K562 (cell line): ENCODE measurements at regions not wholly inside any gene's neighbourhood (a gene's known extent, or its start where the extent isn't known, plus 50 kb on each side); places are given as distances from the start of the nearest gene placed in this dataset.

Experiments used
- ATAC-seq: fragments of 200-7000 bp; cut with Tn5 transposase; 3 replicates; pipeline ENCODE4 v1.9.1; 2020; ENCODE audit warnings: moderate library complexity
- BruUV-seq: library from RNA; stranded (reverse); fragments of 400-500 nt; replicated peaks from 2 replicates; lab custom pipeline; 2021; lab: Mats Ljungman, UMichigan
- CTCF ChIA-PET: fragments of 300-600 bp; formaldehyde crosslinking; extraction: SDS; loops from one replicate; lab custom pipeline; 2021; ENCODE audit warnings: low intra/inter-chr PET ratio; lab: Yijun Ruan, JAX
- POLR2A ChIA-PET: fragments of 300-600, 350-650 bp; sonication (Branson Sonifier 250); formaldehyde crosslinking; extraction: SDS; loops from one replicate; lab custom pipeline; 2021; ENCODE audit warnings: antibody characterized with exemption, inconsistent platforms; lab: Yijun Ruan, JAX
- DNase-seq, 4 experiments: peaks; one replicate each; pipeline versions ENCODE4 v3.0.0 to v3.0.0-alpha.2; 2011 to 2018; ENCODE audit warnings: low spot score in 3 of 4, mixed read lengths in 3 of 4; ENCODE audit errors: extremely low read depth in 1 of 4
- FAIRE-seq: peaks from 2 replicates; lab custom pipeline; 2011; peaks lifted over from hg19 to GRCh38; lab: Jason Lieb, UNC
- H2AFZ ChIP-seq: 2 replicates; pipeline ENCODE4 v1.6.0; 2011; ENCODE audit warnings: low read depth, low read length, control low read depth, inconsistent platforms
- H3K27ac ChIP-seq: fragments of 200-600 bp; 3 replicates; pipeline ENCODE4 v1.8.0; 2011; ENCODE audit warnings: low read depth, mild to moderate bottlenecking, control low read depth, inconsistent platforms, low read length, moderate library complexity, mixed read lengths; ENCODE audit errors: extremely low read depth
- H3K27me3 ChIP-seq, 2 experiments: fragments of 300-600 bp in 1 of 2; 2 replicates in 1 of 2; 3 replicates in 1 of 2; pipeline versions ENCODE4 v1.6.0 to v1.8.0; 2011; ENCODE audit warnings: inconsistent platforms in 2 of 2, low read length in 2 of 2, mild to moderate bottlenecking in 1 of 2, mixed read lengths in 1 of 2, moderate library complexity in 1 of 2; ENCODE audit not compliant: control insufficient read depth in 2 of 2, insufficient read depth in 2 of 2
- H3K36me3 ChIP-seq: fragments of 300-600 bp; 3 replicates; pipeline ENCODE4 v1.8.0; 2011; ENCODE audit warnings: mild to moderate bottlenecking, low read length, inconsistent platforms; ENCODE audit not compliant: control insufficient read depth, insufficient read depth
- H3K4me1 ChIP-seq, 2 experiments: fragments of 200-600 bp in 1 of 2; replicated peaks in 1 of 2; 2 replicates in 1 of 2; 3 replicates in 1 of 2; pipeline versions ENCODE4 v1.5.1 to v1.8.0; 2011; ENCODE audit warnings: inconsistent platforms in 2 of 2, low read length in 2 of 2, mild to moderate bottlenecking in 1 of 2, mixed read lengths in 1 of 2, moderate library complexity in 1 of 2; ENCODE audit not compliant: control insufficient read depth in 2 of 2, insufficient read depth in 2 of 2
- H3K4me2 ChIP-seq: 2 replicates; pipeline ENCODE4 v1.6.1; 2011; ENCODE audit warnings: low read length, control low read depth, inconsistent platforms, mixed read lengths; ENCODE audit not compliant: insufficient read depth
- H3K4me3 ChIP-seq: fragments of 200-600 bp; sonication (generic), shearing (Covaris generic); 2 replicates; pipeline ENCODE4 v1.5.1; 2016; ENCODE audit warnings: control low read depth, inconsistent platforms
- H3K79me2 ChIP-seq: fragments of 200-600 bp; 3 replicates; pipeline ENCODE4 v1.8.0; 2011; ENCODE audit warnings: low read length, inconsistent platforms; ENCODE audit not compliant: control insufficient read depth, insufficient read depth
- H3K9ac ChIP-seq, 2 experiments: 2 replicates each; pipeline versions ENCODE4 v1.6.0 to v1.6.1; 2011; ENCODE audit warnings: low read depth in 2 of 2, low read length in 2 of 2, control low read depth in 1 of 2, inconsistent platforms in 1 of 2, mild to moderate bottlenecking in 1 of 2, mixed read lengths in 1 of 2; ENCODE audit not compliant: insufficient read depth in 1 of 2
- H3K9me1 ChIP-seq: one replicate; pipeline ENCODE4 v1.6.0; 2011; ENCODE audit warnings: inconsistent platforms, mild to moderate bottlenecking, low read length, moderate library complexity; ENCODE audit not compliant: control insufficient read depth, insufficient read depth
- H3K9me3 ChIP-seq: replicated peaks from 2 replicates; pipeline ENCODE4 v1.5.1; 2011; ENCODE audit warnings: low read depth, low read length, inconsistent platforms; ENCODE audit not compliant: control insufficient read depth, insufficient read depth
- H4K20me1 ChIP-seq: replicated peaks from 2 replicates; pipeline ENCODE4 v1.6.1; 2011; ENCODE audit warnings: low read length, inconsistent platforms, mixed read lengths; ENCODE audit not compliant: control insufficient read depth, insufficient read depth
- BCOR ChIP-seq: fragments of 450-650 bp; IDR thresholded peaks from 2 replicates; pipeline ENCODE4 v1.6.1; 2016
- CBX5 ChIP-seq: IDR thresholded peaks from 2 replicates; pipeline ENCODE4 v1.6.1; 2014; ENCODE audit warnings: low read depth, borderline replicate concordance
- CTCF ChIP-seq, 3 experiments: IDR thresholded peaks in 2 of 3; conservative IDR thresholded peaks in 1 of 3; 2 replicates each; pipeline ENCODE4 v1.5.1; 2011 to 2012; ENCODE audit warnings: low read length in 3 of 3, mild to moderate bottlenecking in 3 of 3, control low read depth in 2 of 3, improper control_type of control experiment in 1 of 3, inconsistent platforms in 1 of 3, low read depth in 1 of 3, mixed read lengths in 1 of 3, moderate library complexity in 1 of 3; ENCODE audit not compliant: insufficient read depth in 2 of 3
- EP400 ChIP-seq: fragments of 450-650 bp; IDR thresholded peaks from 2 replicates; pipeline ENCODE4 v1.6.1; 2017; ENCODE audit warnings: antibody characterized with exemption, mild to moderate bottlenecking, moderate library complexity
- ERF ChIP-seq: fragments of 450-650 bp; formaldehyde crosslinking; IDR thresholded peaks from 2 replicates; pipeline ENCODE4 v1.4.0; 2020; ENCODE audit warnings: mild to moderate bottlenecking, mixed read lengths
- JUN ChIP-seq, 2 experiments: sonication (generic) in 1 of 2; formaldehyde crosslinking in 1 of 2; IDR thresholded peaks; 2 replicates each; pipeline versions ENCODE4 v1.6.1 to v1.8.0; 2012 to 2022; ENCODE audit warnings: borderline replicate concordance in 2 of 2, mild to moderate bottlenecking in 2 of 2, improper control_type of control experiment in 1 of 2, low read depth in 1 of 2, low read length in 1 of 2, missing genetic modification reagents in 1 of 2
- JUND ChIP-seq, 2 experiments: IDR thresholded peaks; 2 replicates in 1 of 2; 3 replicates in 1 of 2; pipeline ENCODE4 v1.6.1; 2011; ENCODE audit warnings: borderline replicate concordance in 2 of 2, low read depth in 2 of 2, low read length in 2 of 2, improper control_type of control experiment in 1 of 2, missing biosample characterization in 1 of 2, missing genetic modification characterization in 1 of 2, missing genetic modification reagents in 1 of 2
- KDM5B ChIP-seq: fragments of 200-600 bp; sonication (generic); IDR thresholded peaks from 2 replicates; pipeline ENCODE4 v1.6.1; 2012; ENCODE audit warnings: low read depth, mild to moderate bottlenecking, moderate library complexity, low read length, control low read depth, inconsistent platforms; ENCODE audit not compliant: insufficient replicate concordance
- NFIX ChIP-seq: fragments of 250-450 bp; sonication (Bioruptor Pico); IDR thresholded peaks from 2 replicates; pipeline ENCODE4 v1.4.0; 2020; ENCODE audit warnings: low read depth, mild to moderate bottlenecking, moderate library complexity
- NKRF ChIP-seq: fragments of 450-650 bp; IDR thresholded peaks from 2 replicates; pipeline ENCODE4 v1.6.1; 2016; ENCODE audit warnings: borderline replicate concordance
- PRMT5 ChIP-seq: sonication (generic); formaldehyde crosslinking; IDR thresholded peaks from 2 replicates; pipeline ENCODE4 v1.5.0; 2020; ENCODE audit warnings: missing genetic modification reagents
- PTTG1 ChIP-seq: fragments of 450-650 bp; IDR thresholded peaks from 2 replicates; pipeline ENCODE4 v1.6.1; 2016; ENCODE audit warnings: low read depth, mild to moderate bottlenecking, missing genetic modification characterization, missing compliant biosample characterization
- SIRT6 ChIP-seq: IDR thresholded peaks from one replicate; pipeline ENCODE4 v1.6.1; 2012; ENCODE audit warnings: low read depth, mild to moderate bottlenecking, control low read depth, inconsistent platforms, low read length, moderate library complexity
- SRSF1 ChIP-seq: fragments of 200-400 bp; formaldehyde crosslinking; IDR thresholded peaks from 2 replicates; pipeline ENCODE4 v1.6.1; 2017; ENCODE audit warnings: mild to moderate bottlenecking, low read depth, low read length, moderate library complexity
- SRSF9 ChIP-seq: fragments of 200-400 bp; formaldehyde crosslinking; IDR thresholded peaks from 2 replicates; pipeline ENCODE4 v1.6.1; 2017; ENCODE audit warnings: low read depth, low read length, borderline replicate concordance
- ZNF41 ChIP-seq: fragments of 250-450 bp; sonication (Bioruptor Pico); conservative IDR thresholded peaks from 2 replicates; pipeline ENCODE4 v1.4.0; 2020; ENCODE audit warnings: mild to moderate bottlenecking
- ZNF766 ChIP-seq: fragments of 200-800 bp; sonication (Bioruptor generic); conservative IDR thresholded peaks from 2 replicates; pipeline ENCODE4 v1.6.1; 2016; ENCODE audit warnings: missing genetic modification characterization, missing compliant biosample characterization
- WGBS: fragments of 100-300 bp; shearing (Covaris generic); methylation state at CpG from one replicate; pipeline ENCODE4 v1.1.6; 2016; ENCODE audit warnings: low coverage, mixed read lengths; ENCODE audit not compliant: insufficient coverage; ENCODE audit errors: missing lambda C conversion rate; 5-methylcytosine and 5-hydroxymethylcytosine counted together
- in situ Hi-C: fragments of 300-500 bp; cut with MboI; formaldehyde crosslinking; loops from 4 replicates; pipeline ENCODE4 v1.15.0; 2018; ENCODE audit warnings: inconsistent platforms, mixed read lengths
- intact Hi-C: fragments of 100-400 bp; cut with micrococcal nuclease; formaldehyde crosslinking; loops from 2 replicates; pipeline ENCODE4 v1.14.2; 2022

GRCh38 chr18:70513502-70514171 lies 224.8 kb downstream of the SOCS6 start:
- Histone ChIP-seq H3K27ac (no peak overlapping the region), H3K79me2 (no peaks in the 10 kb centered on the region), H3K4me3 (no peak overlapping the region), H3K36me3 (no peaks in the 10 kb centered on the region), H3K27me3 (no peaks in the 10 kb centered on the region), H3K4me1 (no peaks in the 10 kb centered on the region), H2AFZ (no peak overlapping the region), H3K9ac (no peak overlapping the region), H3K9me3 (no peaks in the 10 kb centered on the region), H3K4me2 (no peak overlapping the region), H3K9me1 (no peaks in the 10 kb centered on the region), H4K20me1 (no peaks in the 10 kb centered on the region)
- TF ChIP-seq NFIX (CRISPR knock-in tag) (no peak), EP400 (no peak), ZNF766 (CRISPR knock-in tag) (no peak), SRSF1 (no peak), JUN (IDR thresholded peaks at IDR 0.05; ENCODE audit: borderline replicate concordance, low read depth, low read length) (no peak), JUN (CRISPR knock-in tag; IDR thresholded peaks at IDR 0.05; ENCODE audit: borderline replicate concordance) (no peak), KDM5B (no peak), PRMT5 (no peak), SRSF9 (no peak), NKRF (no peak), PTTG1 (tag) (no peak), ERF (no peak), BCOR (no peak), ZNF41 (CRISPR knock-in tag) (no peak), CBX5 (no peak), SIRT6 (no peak), JUND (IDR thresholded peaks at IDR 0.05; ENCODE audit: borderline replicate concordance, low read depth, low read length) (no peak), JUND (tag; IDR thresholded peaks at IDR 0.05; ENCODE audit: borderline replicate concordance, low read depth, low read length) (no peak), CTCF (IDR thresholded peaks at IDR 0.05 in 2 of 3, conservative IDR thresholded peaks at IDR 0.05 in 1 of 3; ENCODE audit: insufficient read depth in 2 of 3, low read depth in 1 of 3, low read length in 3 of 3) (no peak)
- FAIRE-seq (no peak), DNase-seq (no peak), ATAC-seq (no peak)
- 1% methylated on average over 7 of the region's 9 CpGs for WGBS
- POLR2A ChIA-PET, result no interaction called here
- in situ Hi-C loops (no loop called here), intact Hi-C loops (no loop called here)
- CTCF ChIA-PET, result no interaction called here
- BruUV-seq, result no TSS peak
